OCI-LY7 (cell line): ENCODE measurements at regions not wholly inside any gene's neighbourhood (a gene's known extent, or its start where the extent isn't known, plus 50 kb on each side); places are given as distances from the start of the nearest gene placed in this dataset.

ENCODE experiments used
- BruUV-seq: library from RNA; stranded (reverse); fragments of 400-500 nt; replicated peaks from 2 replicates; lab custom pipeline; 2021; lab: Mats Ljungman, UMichigan
- CTCF ChIA-PET: fragments of 300-600 bp; sonication (Branson Sonifier 250); formaldehyde crosslinking; loops from one replicate; lab custom pipeline; 2022; ENCODE audit warnings: antibody characterized with exemption; ENCODE audit not compliant: unreplicated experiment; lab: Charles Lee
- POLR2A ChIA-PET: fragments of 300-600 bp; sonication (Branson Sonifier 250); formaldehyde crosslinking; loops from one replicate; lab custom pipeline; 2022; ENCODE audit warnings: antibody characterized with exemption; lab: Charles Lee
- DNase-seq: peaks from one replicate; pipeline ENCODE4 v3.0.0-alpha.2; 2015; ENCODE audit warnings: low spot score
- H2AFZ ChIP-seq: fragments of 200-600 bp; sonication (generic), shearing (Covaris generic); 2 replicates; pipeline ENCODE4 v1.6.1; 2014; ENCODE audit warnings: mild to moderate bottlenecking, antibody characterized with exemption, low read length, moderate library complexity
- H3K27ac ChIP-seq: fragments of 200-600 bp; sonication (generic); 2 replicates; pipeline ENCODE4 v1.5.1; 2014; ENCODE audit warnings: mixed run types, low read depth, mild to moderate bottlenecking, moderate library complexity, low read length, inconsistent platforms; ENCODE audit not compliant: poor library complexity, severe bottlenecking
- H3K36me3 ChIP-seq: fragments of 200-600 bp; sonication (generic); 2 replicates; pipeline ENCODE4 v1.6.1; 2014; ENCODE audit warnings: mild to moderate bottlenecking, antibody characterized with exemption, low read length, moderate library complexity, mixed read lengths; ENCODE audit not compliant: insufficient read depth
- H3K4me1 ChIP-seq: fragments of 200-600 bp; sonication (generic); 2 replicates; pipeline ENCODE4 v1.5.1; 2014; ENCODE audit warnings: mild to moderate bottlenecking, low read length; ENCODE audit not compliant: insufficient read depth, poor library complexity, severe bottlenecking
- H3K4me2 ChIP-seq: fragments of 200-600 bp; sonication (generic); 2 replicates; pipeline ENCODE4 v1.6.1; 2014; ENCODE audit warnings: mild to moderate bottlenecking, low read length
- H3K4me3 ChIP-seq: fragments of 200-600 bp; sonication (generic); 2 replicates; pipeline ENCODE4 v1.5.1; 2014; ENCODE audit warnings: mild to moderate bottlenecking, low read depth, low read length; ENCODE audit not compliant: poor library complexity, severe bottlenecking
- H3K79me2 ChIP-seq: fragments of 200-600 bp; sonication (generic); 2 replicates; pipeline ENCODE4 v1.6.1; 2016; ENCODE audit warnings: low read depth, mild to moderate bottlenecking, low read length, moderate library complexity, mixed read lengths; ENCODE audit not compliant: insufficient read depth
- H3K9me2 ChIP-seq: fragments of 200-600 bp; sonication (generic); 2 replicates; pipeline ENCODE4 v1.6.1; 2016; ENCODE audit warnings: mild to moderate bottlenecking, low read length, mixed read lengths; ENCODE audit not compliant: insufficient read depth
- H3K9me3 ChIP-seq: fragments of 200-600 bp; sonication (generic); 2 replicates; pipeline ENCODE4 v1.6.1; 2014; ENCODE audit warnings: mild to moderate bottlenecking, mixed run types, low read length, mixed read lengths
- H4K20me1 ChIP-seq: fragments of 200-600 bp; sonication (generic); 2 replicates; pipeline ENCODE4 v1.6.1; 2014; ENCODE audit warnings: mild to moderate bottlenecking, antibody characterized with exemption, low read length, moderate library complexity, mixed read lengths; ENCODE audit not compliant: insufficient read depth
- EZH2phosphoT487 ChIP-seq: fragments of 200-600 bp; sonication (generic); IDR thresholded peaks from 2 replicates; pipeline ENCODE4 v1.6.1; 2018; ENCODE audit warnings: low read depth, borderline replicate concordance, mild to moderate bottlenecking, mixed run types, antibody characterized with exemption, low read length, moderate library complexity, mixed read lengths
- intact Hi-C: fragments of 100-400 bp; cut with micrococcal nuclease; formaldehyde crosslinking; loops from one replicate; pipeline ENCODE4 v1.10.0; 2022; ENCODE audit not compliant: unreplicated experiment
- TF ChIP-seq, protein P1 (sequence below): fragments of 200-600 bp; sonication (generic); conservative IDR thresholded peaks from 2 replicates; pipeline ENCODE4 v1.5.1; 2014; ENCODE audit warnings: mild to moderate bottlenecking, antibody characterized with exemption, low read length, moderate library complexity, mixed read lengths

- TF ChIP-seq, protein P1, sequence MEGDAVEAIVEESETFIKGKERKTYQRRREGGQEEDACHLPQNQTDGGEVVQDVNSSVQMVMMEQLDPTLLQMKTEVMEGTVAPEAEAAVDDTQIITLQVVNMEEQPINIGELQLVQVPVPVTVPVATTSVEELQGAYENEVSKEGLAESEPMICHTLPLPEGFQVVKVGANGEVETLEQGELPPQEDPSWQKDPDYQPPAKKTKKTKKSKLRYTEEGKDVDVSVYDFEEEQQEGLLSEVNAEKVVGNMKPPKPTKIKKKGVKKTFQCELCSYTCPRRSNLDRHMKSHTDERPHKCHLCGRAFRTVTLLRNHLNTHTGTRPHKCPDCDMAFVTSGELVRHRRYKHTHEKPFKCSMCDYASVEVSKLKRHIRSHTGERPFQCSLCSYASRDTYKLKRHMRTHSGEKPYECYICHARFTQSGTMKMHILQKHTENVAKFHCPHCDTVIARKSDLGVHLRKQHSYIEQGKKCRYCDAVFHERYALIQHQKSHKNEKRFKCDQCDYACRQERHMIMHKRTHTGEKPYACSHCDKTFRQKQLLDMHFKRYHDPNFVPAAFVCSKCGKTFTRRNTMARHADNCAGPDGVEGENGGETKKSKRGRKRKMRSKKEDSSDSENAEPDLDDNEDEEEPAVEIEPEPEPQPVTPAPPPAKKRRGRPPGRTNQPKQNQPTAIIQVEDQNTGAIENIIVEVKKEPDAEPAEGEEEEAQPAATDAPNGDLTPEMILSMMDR, result no peak
- TF ChIP-seq EZH2phosphoT487, result no peak
- H3K4me1 ChIP-seq, result no peaks in the 10 kb centered on the region
- H3K9me2 ChIP-seq, result no peaks in the 10 kb centered on the region
- H3K27ac ChIP-seq, result no peak overlapping the region
- DNase-seq, result no peak
- ChIA-PET CTCF (no interaction called here), POLR2A (no interaction called here)
- no peaks in the 10 kb centered on the region for H3K79me2 ChIP-seq
- no peaks in the 10 kb centered on the region for H3K36me3 ChIP-seq
- H2AFZ ChIP-seq, result no peak overlapping the region
- intact Hi-C loops, result no loop called here
- H3K4me3 ChIP-seq, result no peak overlapping the region
- no peak overlapping the region for H3K4me2 ChIP-seq
- H3K9me3 ChIP-seq, result no peaks in the 10 kb centered on the region
- H4K20me1 ChIP-seq, result no peaks in the 10 kb centered on the region
- BruUV-seq, result no TSS peak
Measured at GRCh38 chr11:15616130-15617105, 501.7 kb downstream of the INSC start.

DNA sequence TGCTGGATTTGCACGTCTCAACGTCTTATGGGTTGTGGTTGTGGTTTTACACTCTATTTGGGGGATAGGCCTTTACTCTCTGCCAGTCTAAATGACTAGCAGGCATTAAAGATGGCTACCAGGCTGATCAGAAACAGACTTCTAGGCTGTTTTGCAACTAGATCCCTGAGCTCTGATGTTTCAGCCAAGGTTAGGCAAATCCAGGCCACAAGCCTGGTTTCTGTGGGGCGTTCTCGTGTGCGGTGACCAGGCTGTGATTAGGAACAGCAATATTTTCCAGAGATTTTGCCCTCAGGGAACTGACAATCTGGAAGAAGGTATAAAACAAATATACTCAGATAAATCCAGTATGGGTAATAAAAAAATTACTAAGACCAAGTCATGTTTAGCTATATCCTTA, 502.4 kb downstream of the INSC start:
- no peaks in the 10 kb centered on the region for H4K20me1 ChIP-seq
- H3K4me1 ChIP-seq, result no peaks in the 10 kb centered on the region
- CTCF ChIA-PET, result no interaction called here
- no peak overlapping the region for H2AFZ ChIP-seq
- no peak overlapping the region for H3K27ac ChIP-seq
- H3K4me2 ChIP-seq, result no peak overlapping the region
- BruUV-seq, result no TSS peak
- no peaks in the 10 kb centered on the region for H3K9me3 ChIP-seq
- H3K79me2 ChIP-seq, result no peaks in the 10 kb centered on the region
- DNase-seq, result no peak
- H3K9me2 ChIP-seq, result no peaks in the 10 kb centered on the region
- intact Hi-C loops, result no loop called here
- TF ChIP-seq, protein P1, result no peak
- TF ChIP-seq EZH2phosphoT487, result no peak
- POLR2A ChIA-PET, result no interaction called here
- H3K4me3 ChIP-seq, result no peak overlapping the region
- no peaks in the 10 kb centered on the region for H3K36me3 ChIP-seq

- CTCF ChIA-PET, result no interaction called here
- Histone ChIP-seq H2AFZ (no peak overlapping the region), H3K4me3 (no peak overlapping the region), H3K9me2 (no peaks in the 10 kb centered on the region), H4K20me1 (no peaks in the 10 kb centered on the region), H3K27ac (no peak overlapping the region), H3K9me3 (no peaks in the 10 kb centered on the region), H3K36me3 (no peaks in the 10 kb centered on the region), H3K79me2 (no peaks in the 10 kb centered on the region), H3K4me1 (no peaks in the 10 kb centered on the region), H3K4me2 (no peak overlapping the region)
- intact Hi-C loops, result no loop called here
- no peak for DNase-seq
- POLR2A ChIA-PET, result interaction anchor here (0.6 kb wide), 1 partner anchor 53 kb away, joined by 6 read pairs; no protein-coding TSS in a partner anchor
- no TSS peak for BruUV-seq
- no peak for TF ChIP-seq EZH2phosphoT487
- TF ChIP-seq, protein P1, result no peak
Measured at GRCh38 chr11:15618583-15619032, 503.9 kb downstream of the INSC start.
